Endothelial cell of umbilical vein (primary cell): ENCODE measurements at regions not wholly inside any gene's neighbourhood (a gene's known extent, or its start where the extent isn't known, plus 50 kb on each side); places are given as distances from the start of the nearest gene placed in this dataset.

Experiments used
- BruUV-seq: library from RNA; stranded (reverse); fragments of 400-500 nt; replicated peaks from 2 replicates; lab custom pipeline; 2021; lab: Mats Ljungman, UMichigan
- CTCF ChIA-PET: fragments of 300-600, 350-600 bp; sonication (Branson Sonifier 250); formaldehyde crosslinking; loops from one replicate; lab custom pipeline; 2021; ENCODE audit warnings: antibody characterized with exemption, inconsistent platforms; lab: Charles Lee
- POLR2A ChIA-PET: fragments of 300-600, 350-600 bp; sonication (Branson Sonifier 250); formaldehyde crosslinking; loops from one replicate; lab custom pipeline; 2021; ENCODE audit warnings: antibody characterized with exemption, inconsistent platforms; lab: Charles Lee
- DNase-seq: peaks from one replicate; pipeline ENCODE4 v3.0.0-alpha.2; 2011; ENCODE audit warnings: low read depth, low spot score
- FAIRE-seq: peaks from 2 replicates; lab custom pipeline; 2011; peaks lifted over from hg19 to GRCh38; lab: Jason Lieb, UNC
- H2AFZ ChIP-seq: 2 replicates; pipeline ENCODE4 v1.6.0; 2012; ENCODE audit warnings: low read depth, low read length, control low read depth, inconsistent platforms
- H3K27ac ChIP-seq: 2 replicates; pipeline ENCODE4 v1.5.1; 2011; ENCODE audit warnings: low read depth, mild to moderate bottlenecking, control low read depth, low read length, moderate library complexity; ENCODE audit not compliant: insufficient read depth
- H3K27me3 ChIP-seq, 2 experiments: 2 replicates each; pipeline versions ENCODE4 v1.6.0 to v1.6.1; 2011; ENCODE audit warnings: low read length in 2 of 2, mixed read lengths in 1 of 2; ENCODE audit not compliant: control insufficient read depth in 2 of 2, insufficient read depth in 2 of 2
- H3K36me3 ChIP-seq, 2 experiments: 2 replicates in 1 of 2; 3 replicates in 1 of 2; pipeline ENCODE4 v1.5.1; 2011; ENCODE audit warnings: low read length in 2 of 2, mild to moderate bottlenecking in 1 of 2, moderate library complexity in 1 of 2; ENCODE audit not compliant: control insufficient read depth in 2 of 2, insufficient read depth in 2 of 2; ENCODE audit errors: extremely low read depth in 1 of 2
- H3K4me1 ChIP-seq: 3 replicates; pipeline ENCODE4 v1.5.1; 2011; ENCODE audit warnings: mild to moderate bottlenecking, low read length; ENCODE audit not compliant: control insufficient read depth, insufficient read depth; ENCODE audit errors: extremely low read depth
- H3K4me2 ChIP-seq: 2 replicates; pipeline ENCODE4 v1.6.1; 2011; ENCODE audit warnings: low read length, control low read depth, mixed read lengths; ENCODE audit not compliant: insufficient read depth
- H3K4me3 ChIP-seq, 3 experiments: fragments of 200-600 bp in 1 of 3; sonication (generic), shearing (Covaris generic) in 1 of 3; replicated peaks in 1 of 3; 2 replicates each; pipeline ENCODE4 v1.5.1; 2011 to 2016; ENCODE audit warnings: control low read depth in 3 of 3, low read length in 3 of 3, mild to moderate bottlenecking in 2 of 3, inconsistent platforms in 1 of 3, low read depth in 1 of 3, moderate library complexity in 1 of 3; ENCODE audit not compliant: insufficient read depth in 1 of 3
- H3K79me2 ChIP-seq: 2 replicates; pipeline ENCODE4 v1.6.0; 2012; ENCODE audit warnings: low read length, inconsistent platforms; ENCODE audit not compliant: control insufficient read depth, insufficient read depth
- H3K9ac ChIP-seq: replicated peaks from 2 replicates; pipeline ENCODE3; 2011; ENCODE audit warnings: low read length, control low read depth; ENCODE audit not compliant: insufficient read depth; ENCODE audit errors: extremely low read depth
- H3K9me1 ChIP-seq: replicated peaks from 3 replicates; pipeline ENCODE4 v1.6.0; 2011; ENCODE audit warnings: mild to moderate bottlenecking, low read length; ENCODE audit not compliant: control insufficient read depth, insufficient read depth; ENCODE audit errors: extremely low read depth
- H3K9me3 ChIP-seq: replicated peaks from 2 replicates; pipeline ENCODE4 v1.5.1; 2012; ENCODE audit warnings: low read length, inconsistent platforms; ENCODE audit not compliant: control insufficient read depth, insufficient read depth
- H4K20me1 ChIP-seq: replicated peaks from 2 replicates; pipeline ENCODE3; 2011; ENCODE audit warnings: mild to moderate bottlenecking, low read length; ENCODE audit not compliant: control insufficient read depth, insufficient read depth; ENCODE audit errors: extremely low read depth
- CTCF ChIP-seq, 2 donors: IDR thresholded peaks; 1 replicate in 1 of 2; 2 replicates in 1 of 2; pipeline ENCODE4 v1.5.1; 2011; ENCODE audit warnings: low read length in 2 of 2, mild to moderate bottlenecking in 2 of 2, moderate library complexity in 2 of 2, control low read depth in 1 of 2, inconsistent platforms in 1 of 2, low read depth in 1 of 2; ENCODE audit not compliant: insufficient read depth in 1 of 2; ENCODE audit errors: extremely low read depth in 1 of 2
- EZH2 ChIP-seq: IDR thresholded peaks from 2 replicates; pipeline ENCODE4 v1.6.1; 2012; ENCODE audit warnings: borderline replicate concordance, low read depth, mild to moderate bottlenecking, moderate library complexity, low read length, inconsistent platforms; ENCODE audit not compliant: severe bottlenecking
- FOS ChIP-seq: IDR thresholded peaks from 2 replicates; pipeline ENCODE4 v1.6.1; 2011; ENCODE audit warnings: mild to moderate bottlenecking, low read length, moderate library complexity, borderline replicate concordance; ENCODE audit not compliant: insufficient read depth
- GATA2 ChIP-seq: IDR thresholded peaks from 2 replicates; pipeline ENCODE4 v1.7.0; 2011; ENCODE audit warnings: low read depth, mild to moderate bottlenecking, moderate library complexity, mixed read lengths, low read length; ENCODE audit not compliant: insufficient read length, insufficient read depth
- JUN ChIP-seq: IDR thresholded peaks from 2 replicates; pipeline ENCODE4 v1.6.1; 2011; ENCODE audit warnings: borderline replicate concordance, low read depth; ENCODE audit not compliant: insufficient read length, insufficient read depth
- MAX ChIP-seq: IDR thresholded peaks from 2 replicates; pipeline ENCODE4 v1.6.1; 2011; ENCODE audit not compliant: insufficient read depth, insufficient read length
- MYC ChIP-seq: IDR thresholded peaks from one replicate; pipeline ENCODE4 v1.6.1; 2011; ENCODE audit warnings: mild to moderate bottlenecking, low read depth, low read length
- POLR2A ChIP-seq: IDR thresholded peaks from 2 replicates; pipeline ENCODE4 v1.6.1; 2012; ENCODE audit warnings: low read depth, mild to moderate bottlenecking, control low read depth, low read length
- POLR2AphosphoS5 ChIP-seq: IDR thresholded peaks from 2 replicates; pipeline ENCODE4 v1.6.1; 2012; ENCODE audit warnings: low read depth, mild to moderate bottlenecking, control low read depth, low read length, moderate library complexity; ENCODE audit not compliant: insufficient read depth
- dilution Hi-C: fragments of 300-500 bp; cut with MboI; formaldehyde crosslinking; loops from one replicate; pipeline ENCODE4 v1.15.0; 2019; ENCODE audit warnings: low sequenced_read_pairs; ENCODE audit not compliant: extremely low pct_ligation_motif_present
- intact Hi-C: fragments of 100-400 bp; cut with micrococcal nuclease; formaldehyde crosslinking; loops from one replicate; pipeline ENCODE4 v1.10.0; 2022

GRCh38 chr1:170360601-170361000, 171.4 kb upstream of the GORAB start:
- no peak overlapping the region for H3K27ac ChIP-seq
- H3K4me1 ChIP-seq, result no peaks in the 10 kb centered on the region
- dilution Hi-C loops, result no loop called here
- no peaks in the 10 kb centered on the region for H3K79me2 ChIP-seq
- ChIA-PET CTCF (no interaction called here), POLR2A (no interaction called here)
- no peaks in the 10 kb centered on the region for H3K27me3 ChIP-seq
- H3K36me3 ChIP-seq, result no peaks in the 10 kb centered on the region
- no peak overlapping the region for H3K9ac ChIP-seq
- intact Hi-C loops, result no loop called here
- no peaks in the 10 kb centered on the region for H3K9me1 ChIP-seq
- TF ChIP-seq FOS, result no peak
- TF ChIP-seq GATA2, result no peak
- no peak for TF ChIP-seq MYC
- no peak for TF ChIP-seq POLR2A
- no peak for TF ChIP-seq EZH2
- no peak for TF ChIP-seq POLR2AphosphoS5
- TF ChIP-seq MAX, result no peak
- TF ChIP-seq JUN, result no peak
- no peak for TF ChIP-seq CTCF (IDR thresholded peaks at IDR 0.05; ENCODE audit: extremely low read depth in 1 of 2, insufficient read depth in 1 of 2, low read depth in 1 of 2, low read length in 2 of 2)
- DNase-seq (no peak), FAIRE-seq (no peak)
- H3K4me3 ChIP-seq, result no peak overlapping the region
- H3K9me3 ChIP-seq, result no peaks in the 10 kb centered on the region
- no peak overlapping the region for H2AFZ ChIP-seq
- no TSS peak for BruUV-seq
- H4K20me1 ChIP-seq, result no peaks in the 10 kb centered on the region
- no peak overlapping the region for H3K4me2 ChIP-seq
